Stimulated activated CD4-positive, alpha-beta T cell treated with anti-CD3 and anti-CD28 coated beads, Interleukin-12 subunit alpha, Interleukin-12 subunit beta, amount 100 ng/mL, for 24 hours (primary cell): ENCODE measurements at regions not wholly inside any gene's neighbourhood (a gene's known extent, or its start where the extent isn't known, plus 50 kb on each side); places are given as distances from the start of the nearest gene placed in this dataset.

Experiments used
- DNase-seq, 2 experiments: peaks; one replicate each; pipeline ENCODE4 v3.0.0-alpha.2; 2020; ENCODE audit warnings: low read depth in 2 of 2

DNA sequence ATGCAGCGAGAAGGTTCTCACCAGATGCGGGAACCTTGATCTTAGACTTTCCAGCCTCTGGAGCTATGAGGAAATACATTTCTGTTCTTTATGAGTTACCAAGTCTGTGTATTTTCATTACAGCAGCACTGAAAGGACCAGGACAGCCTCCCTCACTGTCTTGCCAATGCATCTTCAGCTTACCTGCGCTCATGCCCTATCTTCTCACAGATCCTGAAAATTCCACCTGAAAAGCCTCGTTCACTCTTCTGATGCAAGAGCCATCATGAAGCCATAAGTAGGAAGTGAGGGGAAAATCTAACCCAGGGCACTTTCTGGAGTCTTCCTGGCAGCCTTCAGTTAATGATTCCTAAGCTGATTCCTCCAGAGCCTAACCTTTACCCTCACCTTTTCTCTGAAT is 194.0 kb downstream of the SALL1 start:
- DNase-seq = no peak

DNA sequence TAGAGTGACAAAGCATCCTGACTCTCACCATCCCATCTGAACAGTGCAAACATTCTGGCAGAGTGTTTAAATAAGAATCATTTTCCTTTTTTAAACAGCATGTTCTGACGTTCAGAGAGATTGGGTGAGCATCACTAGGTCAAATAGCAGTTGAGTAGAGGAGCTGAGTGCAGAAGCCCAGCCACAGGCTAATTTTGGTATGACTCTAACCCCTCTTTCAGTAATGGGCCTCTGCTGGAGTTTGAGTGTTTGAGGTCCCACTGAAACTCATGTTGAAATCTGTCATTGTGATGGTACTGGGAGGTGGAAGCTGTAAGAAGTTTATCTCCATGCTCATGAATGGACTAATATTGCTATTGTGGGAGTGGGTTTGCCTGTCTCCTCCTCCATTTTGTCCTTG is 194.4 kb downstream of the SALL1 start:
- DNase-seq = no peak

DNA sequence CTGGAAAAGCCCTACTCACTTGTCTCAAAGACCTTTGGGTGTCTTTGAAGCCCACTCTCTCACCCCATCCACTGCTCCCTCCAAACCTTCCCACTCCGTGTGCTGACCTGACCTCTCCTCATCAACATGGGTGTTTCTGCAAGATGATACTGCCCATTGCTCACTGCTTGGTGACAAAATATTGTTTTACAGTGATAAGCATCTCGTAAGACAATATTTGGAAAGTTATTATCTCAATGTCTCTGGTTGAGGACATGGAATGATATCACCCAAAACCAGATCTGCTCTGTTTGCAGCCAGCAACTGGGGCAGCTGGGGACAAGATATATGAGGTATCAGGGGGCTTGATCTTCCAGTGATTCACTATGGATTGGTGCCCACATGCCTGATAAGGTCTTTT is 195.8 kb downstream of the SALL1 start:
- DNase-seq = no peak

DNA sequence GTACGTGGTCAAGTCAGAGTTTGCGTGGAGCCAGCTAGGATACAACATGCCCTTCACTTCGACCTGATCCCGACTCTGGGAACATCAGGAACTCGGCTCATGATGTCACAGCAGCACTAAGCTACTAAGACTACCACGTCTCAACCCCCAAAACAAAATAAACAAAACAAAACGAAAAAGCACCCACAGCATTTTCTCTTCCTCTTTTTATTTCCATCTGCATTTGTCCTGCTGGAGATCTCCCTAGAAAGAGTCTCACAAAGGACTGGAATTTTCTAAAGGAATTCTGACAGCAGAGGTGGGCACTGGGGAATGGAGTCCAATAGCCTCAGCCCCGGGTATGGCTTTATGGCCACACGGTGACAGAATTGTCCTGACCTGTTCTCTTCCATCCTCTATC is 196.6 kb downstream of the SALL1 start:
- DNase-seq = no peak

DNA sequence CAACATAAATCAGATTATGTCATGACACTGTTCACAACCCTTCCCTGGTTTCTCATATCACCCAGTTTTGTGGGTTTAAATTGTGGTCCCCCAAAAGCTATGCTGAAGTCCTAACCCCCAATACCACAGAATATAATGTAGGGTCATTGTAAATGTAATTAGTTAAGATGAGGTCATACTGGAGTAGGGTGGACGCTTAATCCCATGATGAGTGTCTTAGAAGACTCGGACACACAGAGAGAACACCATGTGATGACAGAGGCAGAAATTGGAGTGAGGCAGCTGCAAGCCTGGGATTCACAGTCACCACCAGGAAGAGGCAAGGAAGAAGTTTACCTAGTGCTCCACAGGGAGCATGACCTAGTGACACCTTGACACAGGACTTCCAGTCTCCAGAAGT is 197.8 kb downstream of the SALL1 start:
- no peak for DNase-seq

DNA sequence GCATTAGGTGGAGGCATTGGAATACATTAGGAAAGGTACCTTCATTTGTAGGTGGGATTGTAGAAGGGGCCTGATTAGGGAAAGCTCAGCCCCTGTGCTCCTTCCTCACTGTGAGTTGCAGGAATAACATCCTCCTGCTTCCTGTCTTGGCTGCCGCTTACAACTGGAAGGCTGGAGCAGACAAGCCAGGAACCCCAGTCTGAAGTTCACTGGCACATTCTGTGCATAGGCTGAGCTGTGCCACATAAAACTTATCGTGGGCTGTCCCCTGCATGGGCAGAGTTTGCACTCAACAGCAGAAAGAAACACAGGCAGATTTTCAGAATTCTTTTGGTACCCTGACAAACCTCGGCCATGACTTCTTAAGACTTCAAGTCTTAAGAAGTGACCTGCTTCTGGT is 200.1 kb downstream of the SALL1 start:
- DNase-seq = no peak

DNA sequence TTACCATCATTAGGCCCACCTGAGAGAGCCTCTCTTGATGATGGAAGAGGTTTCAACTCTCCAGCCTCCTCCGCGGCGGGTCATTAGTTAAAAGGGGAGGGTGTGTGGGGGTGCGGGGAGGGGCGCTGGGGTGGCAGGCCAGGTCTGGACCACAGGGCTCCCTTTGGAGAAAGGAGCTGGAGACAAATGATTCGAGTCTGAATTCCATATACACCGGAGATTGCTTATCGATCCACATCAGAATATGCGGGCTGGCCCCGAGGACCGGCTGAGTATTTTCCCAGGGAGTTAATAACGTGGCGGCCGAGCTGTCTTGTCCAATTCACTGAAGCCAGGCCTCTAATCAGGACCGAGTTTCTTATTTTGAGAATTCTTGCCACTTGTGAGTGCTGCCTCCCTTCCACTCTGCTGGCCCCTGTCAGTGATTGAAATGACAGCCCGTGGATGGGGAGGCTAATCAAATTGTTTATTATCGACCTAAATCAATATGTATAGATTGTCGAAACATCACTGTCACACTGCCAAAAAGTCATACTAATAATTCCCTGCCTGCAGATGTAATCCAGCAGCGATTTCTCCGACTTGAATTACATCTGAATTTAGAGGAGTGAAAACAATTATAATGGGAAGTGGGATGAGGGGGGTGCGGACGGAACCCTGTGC is 202.7 kb downstream of the SALL1 start:
- no peak for DNase-seq

DNA sequence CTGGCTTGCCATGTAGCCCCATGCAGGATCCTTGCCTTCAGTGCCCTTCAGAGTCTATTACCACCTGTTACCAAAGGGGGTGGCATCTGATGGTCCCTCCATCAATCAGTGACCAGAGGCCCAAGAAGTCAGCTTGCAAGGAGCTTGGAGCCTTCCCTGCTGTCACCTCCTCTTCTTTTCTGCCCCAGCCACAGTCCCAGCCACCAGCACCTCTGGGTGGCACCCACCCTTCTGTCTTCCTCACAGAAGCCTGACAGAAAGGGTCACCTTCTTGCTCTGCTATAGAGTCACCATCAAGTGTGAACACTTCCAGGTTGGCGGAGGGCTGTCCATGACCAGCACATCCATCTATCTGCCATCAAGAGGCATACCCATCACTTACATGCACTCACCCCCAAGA is 203.2 kb downstream of the SALL1 start:
- DNase-seq = no peak

DNA sequence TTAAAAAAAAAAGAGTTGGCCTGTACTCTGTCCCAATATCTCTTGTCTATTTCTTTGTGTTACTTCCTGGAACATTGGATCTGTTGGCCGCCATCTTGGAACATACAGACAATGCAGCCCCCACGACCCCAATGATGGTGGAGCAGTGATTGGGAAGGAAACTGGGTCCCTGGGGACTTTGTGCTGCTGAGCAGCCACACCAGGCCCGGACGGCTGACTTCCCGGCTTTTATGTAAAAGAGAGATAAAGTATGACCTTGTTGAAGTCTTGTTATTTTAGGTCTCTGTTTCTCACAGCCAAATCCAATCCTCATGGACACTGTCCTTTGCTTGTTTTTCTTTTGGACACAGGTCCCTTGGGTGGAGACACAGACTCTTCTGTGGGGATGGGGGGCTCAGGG is 204.5 kb downstream of the SALL1 start:
- no peak for DNase-seq

DNA sequence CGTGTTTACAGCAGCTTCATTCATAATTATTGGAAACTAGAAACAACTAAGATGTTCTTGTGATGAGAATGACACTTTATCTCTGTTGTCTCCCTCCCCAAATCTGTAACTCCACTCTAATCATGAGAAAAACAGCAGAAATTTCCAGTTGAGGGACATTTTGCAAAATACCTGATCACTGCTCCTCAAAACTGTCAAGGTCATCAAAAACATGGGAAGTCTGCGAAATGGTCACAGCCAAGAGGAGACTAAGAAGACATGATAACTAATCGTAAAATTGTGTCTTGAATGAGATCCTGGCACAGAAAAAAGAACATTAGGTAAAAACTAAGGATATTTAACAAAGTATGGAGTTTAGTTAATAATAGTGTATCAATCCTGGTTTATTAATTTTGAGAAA is 204.2 kb downstream of the CYLD start:
- DNase-seq = no peak

DNA sequence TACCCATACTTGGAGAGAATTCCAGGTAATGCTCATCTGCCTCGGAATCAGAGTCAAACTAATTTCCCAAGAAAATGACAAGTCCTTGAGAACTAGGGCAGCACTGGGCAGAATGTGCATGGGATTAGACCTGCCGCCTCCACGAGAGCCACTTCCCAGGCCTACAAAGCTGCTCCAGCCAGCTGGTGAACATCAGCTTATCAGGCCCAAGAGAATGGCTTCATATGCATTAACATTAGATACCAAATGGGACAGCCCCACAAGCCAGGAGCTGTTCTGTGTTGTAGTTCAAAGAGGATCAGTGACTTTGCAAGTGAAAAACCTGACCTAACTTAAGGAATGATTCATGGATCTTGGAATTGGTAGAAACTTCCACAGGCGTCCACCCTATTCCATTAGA is 203.3 kb downstream of the CYLD start:
- no peak for DNase-seq

DNA sequence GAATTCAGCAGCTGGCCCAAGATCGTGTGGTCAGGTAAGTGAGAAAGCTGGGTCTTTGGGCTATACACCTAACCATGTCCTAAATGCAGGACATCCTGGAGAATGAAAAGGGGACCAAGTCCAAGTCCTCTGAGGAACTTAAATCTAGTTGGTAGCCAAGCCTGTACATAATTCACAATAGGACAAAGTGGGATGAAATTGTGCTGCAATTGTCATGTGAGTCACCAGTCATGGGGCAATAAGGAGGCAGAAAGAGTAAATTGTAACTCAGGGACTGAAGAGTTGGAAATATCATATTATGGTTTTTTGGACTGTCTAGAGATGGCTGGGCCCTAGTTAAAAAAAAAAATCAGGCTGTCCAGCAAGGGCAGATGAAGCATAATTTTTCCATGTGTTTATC is 202.6 kb downstream of the CYLD start:
- no peak for DNase-seq

DNA sequence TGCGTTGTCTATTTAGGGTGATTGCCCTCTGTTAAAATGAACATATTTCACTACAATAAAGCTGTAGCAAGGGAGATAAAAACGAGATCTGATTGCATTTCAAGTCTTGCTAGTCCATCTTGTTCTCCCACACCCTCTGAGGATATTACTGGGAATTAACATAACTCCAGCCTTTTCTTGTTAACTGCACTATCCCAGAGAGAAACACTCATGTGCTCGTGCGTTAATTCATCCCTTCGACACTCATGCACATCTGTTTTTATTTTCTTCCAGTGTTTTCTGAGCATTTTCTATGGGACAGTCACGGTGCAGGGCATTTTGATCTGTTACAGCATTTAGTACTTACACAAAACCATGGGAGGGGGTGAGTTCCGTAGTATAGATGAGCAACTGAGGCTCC is 202.1 kb downstream of the CYLD start:
- no peak for DNase-seq

DNA sequence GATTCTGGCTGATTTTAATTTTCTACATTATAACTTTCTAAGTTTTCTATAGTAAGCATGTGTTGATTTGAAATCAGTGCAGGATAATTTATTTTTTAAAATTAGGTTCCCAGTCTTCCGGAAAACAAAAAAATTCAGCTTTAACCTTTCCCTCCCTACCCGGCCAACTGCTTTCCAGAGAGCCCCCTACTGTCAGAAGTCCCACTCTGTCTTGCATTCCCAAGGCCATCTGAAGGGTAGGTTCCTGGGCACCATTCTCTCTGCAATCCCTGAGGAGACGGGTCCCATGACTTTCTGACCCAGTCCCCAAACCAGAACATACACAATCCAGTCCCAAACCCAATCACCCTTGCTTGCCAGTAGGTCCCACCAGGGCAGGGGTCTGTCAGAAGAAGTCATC is 200.3 kb downstream of the CYLD start:
- no peak for DNase-seq

DNA sequence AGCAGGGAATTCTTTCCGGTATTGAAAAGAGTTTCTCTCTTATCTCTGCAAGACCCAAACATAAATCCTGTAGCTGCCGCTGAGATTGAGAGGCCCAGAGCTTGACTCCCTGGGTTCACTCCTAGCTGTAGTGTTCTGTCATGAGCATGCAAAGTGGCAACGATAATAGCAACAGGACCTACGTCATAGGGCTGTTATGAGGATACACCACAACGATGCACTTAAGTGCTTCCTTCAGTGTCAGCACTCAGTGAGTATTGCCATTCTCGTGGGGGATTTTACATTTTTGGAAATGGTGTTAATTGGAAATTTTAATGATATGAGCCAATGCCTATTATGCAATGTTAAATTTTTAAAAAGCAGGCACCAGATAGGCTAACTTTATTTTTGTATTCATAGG is 199.8 kb downstream of the CYLD start:
- DNase-seq = no peak

DNA sequence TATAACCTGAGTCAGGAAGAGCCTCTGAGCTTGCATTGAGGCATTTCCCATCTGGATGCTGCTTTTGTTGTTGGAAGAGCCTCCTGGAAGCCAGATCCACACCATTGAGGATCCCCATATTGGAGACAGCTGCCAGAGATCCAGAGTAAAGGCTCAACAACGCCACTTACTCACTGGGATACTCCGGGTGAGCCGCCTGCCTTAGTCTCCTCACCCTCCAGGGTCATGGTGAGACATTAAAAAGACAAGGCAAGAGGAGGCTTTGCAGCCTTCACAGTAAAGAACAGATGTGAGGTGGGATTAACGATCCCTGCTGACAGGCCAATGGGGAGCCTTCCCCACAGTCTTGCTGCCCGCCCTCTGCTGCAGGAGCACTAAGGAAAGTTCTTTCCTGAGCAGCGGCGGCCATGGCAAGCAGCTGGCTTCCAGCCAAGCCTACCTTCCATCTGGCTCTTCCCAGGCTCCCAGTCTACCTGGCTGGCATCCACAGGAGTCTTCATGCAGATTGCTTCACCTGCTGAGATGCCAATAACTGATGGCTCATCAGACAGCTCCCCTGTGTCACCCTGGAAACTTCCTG is 198.5 kb downstream of the CYLD start:
- DNase-seq = no peak

DNA sequence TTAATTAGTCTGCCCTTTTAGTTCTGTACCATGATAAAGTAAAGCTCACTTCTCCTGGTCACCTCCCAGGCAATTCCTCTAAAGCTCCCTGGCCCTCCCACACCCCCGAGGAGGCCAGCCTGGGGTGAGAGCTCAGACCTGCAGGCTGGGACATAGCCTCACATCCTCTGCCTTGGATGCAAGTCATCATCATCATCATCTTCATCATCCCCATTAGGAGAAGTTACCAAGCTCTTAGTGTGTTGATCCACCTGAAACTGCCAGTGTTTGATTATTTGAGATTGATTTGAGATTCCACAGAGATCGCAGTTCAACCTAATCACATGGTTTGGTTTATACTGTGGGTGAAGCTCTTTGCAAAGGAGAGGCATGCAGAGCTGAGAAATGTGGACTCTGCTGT is 197.5 kb downstream of the CYLD start:
- DNase-seq = no peak

DNA sequence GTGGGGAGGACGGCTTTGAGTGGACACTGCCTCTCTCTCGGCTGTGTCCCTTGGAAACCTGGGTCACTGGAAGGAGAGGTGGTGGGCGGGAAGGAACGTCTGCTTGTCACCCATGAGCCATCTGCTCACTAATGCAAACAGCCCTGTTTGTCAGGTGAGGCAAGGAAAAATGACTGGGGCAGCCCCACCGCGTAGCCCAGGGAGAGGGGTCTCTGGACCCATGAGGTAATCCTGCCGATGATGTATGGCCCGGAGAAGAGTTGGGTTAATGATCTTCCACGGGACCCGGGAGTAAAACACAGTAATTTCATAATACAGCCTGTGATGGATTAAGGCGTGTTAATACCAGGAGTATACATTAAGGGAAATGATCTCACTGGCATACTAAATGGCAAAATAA is 197.0 kb downstream of the CYLD start:
- no peak for DNase-seq

DNA sequence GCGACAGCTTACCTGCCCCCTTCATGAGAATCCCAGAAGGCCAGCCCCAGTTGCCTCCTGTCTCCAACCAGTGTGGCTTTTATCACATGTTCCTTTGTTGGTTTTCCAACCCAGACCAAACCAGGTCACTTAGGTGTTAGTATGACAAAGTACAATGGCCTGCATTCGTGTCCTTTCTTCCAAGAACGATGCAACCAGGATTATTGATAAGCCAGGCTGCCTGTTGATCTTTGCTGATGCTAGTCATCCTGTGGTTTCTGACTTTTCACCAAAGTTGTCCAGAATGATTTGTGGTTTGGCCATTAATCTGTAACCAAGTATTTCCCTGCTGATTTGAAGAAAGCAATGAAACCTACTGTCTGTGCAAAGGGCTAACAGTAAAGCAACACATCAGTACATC is 191.4 kb downstream of the CYLD start:
- DNase-seq = no peak

DNA sequence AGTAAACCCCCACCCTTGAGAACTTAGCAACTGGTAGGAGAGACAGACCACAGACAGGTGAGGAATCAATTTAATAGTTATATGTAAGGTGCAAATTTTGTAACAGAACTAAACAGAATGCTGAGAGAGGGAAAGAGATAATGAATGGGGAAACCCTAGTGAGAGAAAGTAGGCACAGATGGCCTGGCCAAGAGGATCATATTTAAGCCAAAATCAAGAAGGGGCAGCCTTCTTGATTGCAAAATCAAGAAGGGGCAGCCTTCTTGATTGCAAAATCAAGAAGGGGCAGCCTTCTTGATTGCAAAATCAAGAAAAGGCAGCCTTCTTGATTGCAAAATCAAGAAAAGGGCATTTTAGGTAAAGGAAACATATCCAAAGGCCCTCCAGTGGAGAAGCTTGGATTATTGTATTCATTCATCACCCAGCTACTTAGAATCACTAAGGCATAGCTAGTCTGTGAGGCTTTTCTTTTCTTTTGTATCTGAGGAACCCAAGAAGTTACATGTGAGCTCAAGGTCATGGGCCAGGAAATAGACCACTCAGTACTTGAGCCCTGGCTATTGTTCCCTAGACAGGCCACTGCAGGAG is 190.6 kb downstream of the CYLD start:
- DNase-seq = no peak

DNA sequence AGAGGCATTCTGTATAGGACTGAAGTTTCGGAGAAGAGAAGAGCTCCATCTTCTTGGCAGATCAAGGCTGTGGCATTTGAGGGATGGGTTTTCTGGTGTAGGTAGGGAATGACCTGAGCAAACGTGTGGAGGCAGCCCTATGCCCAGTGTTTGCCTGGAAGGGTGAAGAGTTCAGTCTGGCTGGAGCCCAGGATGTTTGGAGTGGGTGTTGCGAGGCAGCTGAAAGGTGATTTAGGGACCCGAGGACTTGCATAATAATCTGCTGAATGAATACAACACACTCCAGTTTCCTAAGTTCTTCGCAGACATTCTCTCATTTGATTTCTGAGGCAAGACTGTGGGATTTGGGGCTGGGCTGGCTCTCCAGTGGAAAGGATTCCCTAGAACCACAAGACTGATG is 186.2 kb downstream of the CYLD start:
- DNase-seq = no peak

DNA sequence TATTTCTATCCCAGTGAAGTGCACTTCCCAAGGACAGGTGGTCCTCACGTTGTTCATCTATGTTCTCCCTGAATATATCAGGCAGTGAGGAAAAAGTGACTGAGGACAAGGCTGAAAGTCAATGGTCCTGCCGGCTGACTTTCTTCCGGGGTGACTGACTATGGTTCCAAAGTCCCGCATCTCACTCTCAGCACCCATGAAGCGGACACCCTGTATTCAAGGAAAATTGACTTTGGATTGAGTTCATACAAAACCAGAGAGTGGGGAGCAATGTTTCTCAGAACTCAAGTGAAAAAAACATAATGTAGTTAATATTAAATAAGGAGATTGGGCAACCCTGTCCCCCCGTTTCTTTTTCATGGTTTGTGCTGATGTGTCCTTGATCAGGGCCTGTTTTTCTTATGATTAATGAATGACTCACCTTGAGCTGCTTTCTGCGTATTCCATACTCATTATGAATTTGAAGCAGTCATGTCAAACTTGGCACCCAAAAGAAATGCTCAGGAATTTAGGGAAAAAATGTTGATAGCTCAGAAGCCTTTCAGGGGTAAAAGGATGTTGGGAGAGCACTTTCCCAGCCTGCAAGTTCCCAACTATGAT is 184.0 kb downstream of the CYLD start:
- no peak for DNase-seq

DNA sequence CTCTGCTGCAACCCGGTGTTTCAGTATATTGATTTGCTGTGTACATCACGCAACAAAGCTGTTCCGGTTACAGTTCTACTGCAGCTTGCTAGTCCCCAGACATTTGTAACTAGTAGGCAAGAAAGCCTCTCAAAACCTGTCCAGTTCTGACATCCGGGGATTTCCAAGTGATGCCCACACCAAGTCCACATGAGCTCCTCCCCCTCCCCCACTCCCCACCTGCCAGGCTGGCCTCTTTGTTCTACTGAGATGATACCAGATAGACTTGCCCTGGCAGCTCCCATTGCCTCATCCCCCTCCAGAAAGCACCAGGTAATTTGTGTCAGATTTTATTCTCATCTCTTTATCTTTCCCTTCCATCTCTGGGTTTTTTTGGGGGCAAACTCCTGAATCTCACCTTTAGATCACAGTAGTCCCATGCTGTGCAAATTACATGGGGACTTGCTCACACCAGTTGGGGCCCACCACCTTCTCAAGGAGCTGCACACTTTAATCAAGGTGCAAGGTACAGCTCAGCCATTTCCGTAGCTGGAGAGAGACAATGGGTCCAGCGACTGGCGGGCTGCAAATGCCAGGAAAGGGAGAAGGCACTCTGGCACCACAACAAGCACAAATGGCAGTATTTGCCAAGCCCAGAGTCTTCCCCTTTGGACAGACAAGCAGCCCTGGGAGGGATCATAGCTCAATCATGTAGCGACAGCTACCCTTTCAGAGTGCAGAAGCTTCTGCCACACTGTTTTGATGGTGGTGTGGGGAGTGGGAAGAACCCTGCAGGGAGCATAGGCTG is 183.1 kb downstream of the CYLD start:
- no peak for DNase-seq
